ENCODE measurements at regions not wholly inside any gene's neighbourhood (a gene's known extent, or its start where the extent isn't known, plus 50 kb on each side); places are given as distances from the start of the nearest gene placed in this dataset.

DNA sequence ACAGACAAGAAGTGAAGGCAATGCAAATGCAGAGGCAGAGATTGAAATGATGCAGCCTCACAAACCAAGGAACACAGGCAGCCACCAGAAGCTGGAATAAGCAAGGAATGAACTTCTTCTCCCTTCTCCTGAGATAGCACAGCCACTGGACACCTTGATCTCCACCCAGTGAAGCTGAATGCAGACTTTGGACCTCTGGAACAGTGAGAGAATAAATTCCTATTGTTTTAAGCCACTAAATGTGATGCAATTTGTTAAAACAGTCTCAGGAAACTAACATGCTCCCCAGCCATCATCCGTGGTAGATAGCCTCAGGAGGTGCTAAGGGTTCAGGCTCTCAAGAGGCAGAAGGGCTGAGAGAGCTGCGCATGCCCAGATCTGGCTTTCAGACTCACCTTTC is 512.2 kb upstream of the ZNF608 start:
- H3K4me1 ChIP-seq (ENCODE audit: control insufficient read depth, insufficient read depth, low read length), result peaks cover 4% of the 10 kb centered on the region; the same call in 1 of the 2 replicates
- ChIA-PET CTCF (no interaction called here), POLR2A (no interaction called here)
- BruUV-seq (replicated peaks), result no TSS peak
- H3K27me3 ChIP-seq (ENCODE audit: control insufficient read depth, insufficient read depth, low read length), result no peaks in the 10 kb centered on the region
- no peaks in the 10 kb centered on the region for H3K36me3 ChIP-seq (ENCODE audit: control insufficient read depth, insufficient read depth, low read length)
- in situ Hi-C loops (cut with HindIII; ENCODE audit: low pct_unique_long_range_greater_than_20kb, low sequenced_read_pairs) (no loop called here), intact Hi-C loops (cut with micrococcal nuclease; ENCODE audit: unreplicated experiment) (no loop called here)
- TF ChIP-seq, protein P1, sequence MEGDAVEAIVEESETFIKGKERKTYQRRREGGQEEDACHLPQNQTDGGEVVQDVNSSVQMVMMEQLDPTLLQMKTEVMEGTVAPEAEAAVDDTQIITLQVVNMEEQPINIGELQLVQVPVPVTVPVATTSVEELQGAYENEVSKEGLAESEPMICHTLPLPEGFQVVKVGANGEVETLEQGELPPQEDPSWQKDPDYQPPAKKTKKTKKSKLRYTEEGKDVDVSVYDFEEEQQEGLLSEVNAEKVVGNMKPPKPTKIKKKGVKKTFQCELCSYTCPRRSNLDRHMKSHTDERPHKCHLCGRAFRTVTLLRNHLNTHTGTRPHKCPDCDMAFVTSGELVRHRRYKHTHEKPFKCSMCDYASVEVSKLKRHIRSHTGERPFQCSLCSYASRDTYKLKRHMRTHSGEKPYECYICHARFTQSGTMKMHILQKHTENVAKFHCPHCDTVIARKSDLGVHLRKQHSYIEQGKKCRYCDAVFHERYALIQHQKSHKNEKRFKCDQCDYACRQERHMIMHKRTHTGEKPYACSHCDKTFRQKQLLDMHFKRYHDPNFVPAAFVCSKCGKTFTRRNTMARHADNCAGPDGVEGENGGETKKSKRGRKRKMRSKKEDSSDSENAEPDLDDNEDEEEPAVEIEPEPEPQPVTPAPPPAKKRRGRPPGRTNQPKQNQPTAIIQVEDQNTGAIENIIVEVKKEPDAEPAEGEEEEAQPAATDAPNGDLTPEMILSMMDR (IDR thresholded peaks at IDR 0.05), result no peak
- TF ChIP-seq SIN3A (IDR thresholded peaks at IDR 0.05; ENCODE audit: borderline replicate concordance, insufficient read depth, low read depth, low read length) (no peak), POLR2AphosphoS5 (IDR thresholded peaks at IDR 0.05; ENCODE audit: low read depth, low read length) (no peak), TCF7L2 (IDR thresholded peaks at IDR 0.05; ENCODE audit: low read depth, low read length) (no peak)
- TF ChIP-seq, protein P2, sequence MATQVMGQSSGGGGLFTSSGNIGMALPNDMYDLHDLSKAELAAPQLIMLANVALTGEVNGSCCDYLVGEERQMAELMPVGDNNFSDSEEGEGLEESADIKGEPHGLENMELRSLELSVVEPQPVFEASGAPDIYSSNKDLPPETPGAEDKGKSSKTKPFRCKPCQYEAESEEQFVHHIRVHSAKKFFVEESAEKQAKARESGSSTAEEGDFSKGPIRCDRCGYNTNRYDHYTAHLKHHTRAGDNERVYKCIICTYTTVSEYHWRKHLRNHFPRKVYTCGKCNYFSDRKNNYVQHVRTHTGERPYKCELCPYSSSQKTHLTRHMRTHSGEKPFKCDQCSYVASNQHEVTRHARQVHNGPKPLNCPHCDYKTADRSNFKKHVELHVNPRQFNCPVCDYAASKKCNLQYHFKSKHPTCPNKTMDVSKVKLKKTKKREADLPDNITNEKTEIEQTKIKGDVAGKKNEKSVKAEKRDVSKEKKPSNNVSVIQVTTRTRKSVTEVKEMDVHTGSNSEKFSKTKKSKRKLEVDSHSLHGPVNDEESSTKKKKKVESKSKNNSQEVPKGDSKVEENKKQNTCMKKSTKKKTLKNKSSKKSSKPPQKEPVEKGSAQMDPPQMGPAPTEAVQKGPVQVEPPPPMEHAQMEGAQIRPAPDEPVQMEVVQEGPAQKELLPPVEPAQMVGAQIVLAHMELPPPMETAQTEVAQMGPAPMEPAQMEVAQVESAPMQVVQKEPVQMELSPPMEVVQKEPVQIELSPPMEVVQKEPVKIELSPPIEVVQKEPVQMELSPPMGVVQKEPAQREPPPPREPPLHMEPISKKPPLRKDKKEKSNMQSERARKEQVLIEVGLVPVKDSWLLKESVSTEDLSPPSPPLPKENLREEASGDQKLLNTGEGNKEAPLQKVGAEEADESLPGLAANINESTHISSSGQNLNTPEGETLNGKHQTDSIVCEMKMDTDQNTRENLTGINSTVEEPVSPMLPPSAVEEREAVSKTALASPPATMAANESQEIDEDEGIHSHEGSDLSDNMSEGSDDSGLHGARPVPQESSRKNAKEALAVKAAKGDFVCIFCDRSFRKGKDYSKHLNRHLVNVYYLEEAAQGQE (IDR thresholded peaks at IDR 0.05; ENCODE audit: insufficient read depth in 1 of 2, low read depth in 2 of 2, low read length in 1 of 2), result no peak
- ATAC-seq, result no peak
- peak overlapping the region; percentile 53; the same call in 1 of the 2 replicates for H3K27ac ChIP-seq (ENCODE audit: low read length)
- no peak for DNase-seq (ENCODE audit: low read depth, low spot score)
- peaks cover 13% of the 10 kb centered on the region; the same call in 1 of the 2 replicates for H3K9me3 ChIP-seq (ENCODE audit: control insufficient read depth, insufficient read depth, low read depth, low read length)
- H3K4me3 ChIP-seq (ENCODE audit: low read depth in 2 of 2, low read length in 2 of 2), result no peak overlapping the region

DNA sequence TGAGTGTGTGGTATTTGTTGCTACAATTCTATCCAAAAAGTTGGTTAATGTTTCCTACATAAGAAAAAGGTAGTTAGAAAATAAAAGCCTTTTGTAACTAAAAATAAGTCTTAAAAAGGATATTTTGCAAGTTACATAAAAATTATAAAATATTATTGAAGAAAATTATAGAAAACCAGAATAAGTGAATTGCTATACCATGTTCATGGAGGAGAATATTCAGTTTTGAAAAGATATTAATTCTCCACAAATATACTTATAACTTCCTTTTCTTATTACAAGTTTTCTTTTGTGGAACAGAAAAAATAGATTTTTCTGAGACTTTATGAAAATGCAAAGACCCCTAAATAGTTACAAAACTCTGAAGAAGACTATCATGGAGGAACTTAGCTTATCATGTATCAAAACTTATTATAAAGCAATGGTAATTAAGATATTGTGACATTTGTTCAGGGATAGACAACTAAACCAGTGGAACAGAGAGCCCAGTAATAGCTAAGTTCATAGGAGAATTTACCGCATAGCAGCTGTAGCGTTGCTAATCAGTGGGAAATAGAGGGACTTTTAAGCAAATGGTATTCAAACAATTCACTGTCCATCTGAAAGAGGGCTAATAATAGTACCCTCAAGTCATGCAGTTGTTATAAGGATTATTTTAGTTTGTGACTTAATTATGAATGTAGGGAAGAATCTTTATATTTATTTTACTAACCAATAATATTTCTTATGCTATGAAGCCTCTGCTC is 515.2 kb upstream of the ZNF608 start:
- TF ChIP-seq POLR2AphosphoS5 (IDR thresholded peaks at IDR 0.05; ENCODE audit: low read depth, low read length) (no peak), TCF7L2 (IDR thresholded peaks at IDR 0.05; ENCODE audit: low read depth, low read length) (no peak), SIN3A (IDR thresholded peaks at IDR 0.05; ENCODE audit: borderline replicate concordance, insufficient read depth, low read depth, low read length) (no peak)
- TF ChIP-seq, protein P2 (IDR thresholded peaks at IDR 0.05; ENCODE audit: insufficient read depth in 1 of 2, low read depth in 2 of 2, low read length in 1 of 2), result no peak
- TF ChIP-seq, protein P1 (IDR thresholded peaks at IDR 0.05), result no peak
- Histone ChIP-seq H3K4me3 (ENCODE audit: low read depth in 2 of 2, low read length in 2 of 2) (no peak overlapping the region), H3K27ac (ENCODE audit: low read length) (no peak overlapping the region; the same call in 1 of the 2 replicates), H3K36me3 (ENCODE audit: control insufficient read depth, insufficient read depth, low read length) (no peaks in the 10 kb centered on the region), H3K4me1 (ENCODE audit: control insufficient read depth, insufficient read depth, low read length) (peaks cover 4% of the 10 kb centered on the region; the same call in 1 of the 2 replicates), H3K9me3 (ENCODE audit: control insufficient read depth, insufficient read depth, low read depth, low read length) (0 out of 2 replicates have a peak, but pooled peaks cover 4% of the 10 kb centered on the region), H3K27me3 (ENCODE audit: control insufficient read depth, insufficient read depth, low read length) (no peaks in the 10 kb centered on the region)
- ATAC-seq (no peak), DNase-seq (ENCODE audit: low read depth, low spot score) (no peak)
- in situ Hi-C loops (cut with HindIII; ENCODE audit: low pct_unique_long_range_greater_than_20kb, low sequenced_read_pairs) (no loop called here), intact Hi-C loops (cut with micrococcal nuclease; ENCODE audit: unreplicated experiment) (no loop called here)
- CTCF ChIA-PET, result no interaction called here
- POLR2A ChIA-PET, result no interaction called here
- no TSS peak for BruUV-seq (replicated peaks)
